Activated naive CD4-positive, alpha-beta T cell (primary cell): ENCODE measurements at regions not wholly inside any gene's neighbourhood (a gene's known extent, or its start where the extent isn't known, plus 50 kb on each side); places are given as distances from the start of the nearest gene placed in this dataset.
"Not testable (repeated sequence)": the region's sequence is repeated elsewhere in the genome, so short reads cannot be mapped to it uniquely, and the experiment has no call there.

ENCODE experiments used
- DNase-seq, 4 experiments: peaks; one replicate each; lab custom pipeline; 2025; lab: John Stamatoyannopoulos, UW

DNA sequence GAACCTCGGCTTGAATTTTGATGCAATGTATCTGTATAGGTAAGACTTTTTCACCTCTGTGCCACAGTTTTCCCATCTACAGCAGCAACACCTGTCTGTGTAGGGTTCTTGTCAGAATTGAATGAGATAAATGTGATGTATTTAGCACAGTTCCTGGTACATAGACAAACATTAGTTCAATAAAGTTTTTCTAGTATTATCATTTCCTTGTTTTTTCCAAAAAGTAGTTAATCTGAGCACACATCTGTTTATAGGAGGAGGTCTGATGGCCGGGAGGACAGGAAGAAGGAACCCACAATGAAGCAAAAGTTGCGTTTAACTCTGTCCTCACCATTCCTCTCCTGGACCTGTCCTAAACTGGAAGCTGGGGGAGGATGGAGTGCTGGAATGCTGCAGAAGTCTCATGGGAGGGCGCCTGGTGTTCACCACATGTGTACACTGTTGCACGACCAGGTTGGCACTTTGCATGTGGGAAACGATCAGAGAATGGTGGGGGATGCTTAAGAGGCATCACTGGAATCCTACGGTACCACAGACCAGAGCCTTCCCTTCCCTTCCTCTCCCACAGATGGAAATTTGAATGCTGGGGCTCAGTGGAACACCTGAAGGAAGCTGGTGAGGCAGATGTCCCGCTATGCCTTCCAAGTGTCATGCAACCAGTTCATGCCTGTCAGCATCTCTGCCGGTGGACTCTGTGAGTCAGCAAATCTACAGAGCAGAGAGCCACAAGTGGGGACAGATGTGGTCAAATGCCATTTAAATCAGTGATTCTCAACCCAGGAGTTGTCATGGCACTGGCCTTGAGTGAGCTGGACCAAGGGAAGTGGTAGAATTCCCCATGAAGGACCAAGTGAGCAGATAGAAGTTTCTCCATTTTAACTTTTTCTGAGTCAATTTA, 315.6 kb downstream of the DLEU7 start:
- no peak for DNase-seq

DNA sequence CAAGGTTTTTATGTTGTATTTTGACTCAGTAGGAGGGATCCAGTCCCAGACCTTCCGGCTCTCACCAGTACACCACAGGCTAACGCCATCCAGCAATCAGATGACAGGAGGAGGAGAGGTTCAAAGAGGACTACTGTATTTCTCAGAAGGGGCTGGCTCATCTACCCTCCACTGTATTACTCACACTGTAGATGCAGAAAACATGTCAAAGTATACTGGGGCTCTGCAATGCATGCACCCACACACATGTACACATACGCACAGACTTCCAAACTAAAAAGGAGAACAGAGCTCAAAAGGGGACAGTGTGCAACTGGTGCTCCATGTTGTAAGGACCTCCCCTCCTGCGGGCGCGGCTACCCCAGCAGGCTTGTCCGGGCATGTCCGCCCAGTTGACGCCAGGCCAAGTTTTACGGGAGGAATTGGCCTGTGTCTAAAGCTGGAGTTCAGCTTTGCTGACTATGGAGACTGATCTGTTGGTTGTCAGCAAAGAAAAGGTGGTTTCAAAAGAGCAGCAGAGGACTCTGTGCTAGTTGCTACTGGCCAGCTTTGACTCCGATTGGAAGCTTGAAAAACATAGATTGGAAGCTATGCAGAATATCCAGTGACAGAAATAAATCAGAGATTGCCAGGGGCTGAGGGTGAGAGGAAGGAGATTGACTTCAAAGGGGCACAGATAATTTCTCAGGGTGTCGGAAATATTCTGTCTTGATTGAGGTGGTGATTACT, 314.2 kb downstream of the DLEU7 start:
- no peak for DNase-seq

DNA sequence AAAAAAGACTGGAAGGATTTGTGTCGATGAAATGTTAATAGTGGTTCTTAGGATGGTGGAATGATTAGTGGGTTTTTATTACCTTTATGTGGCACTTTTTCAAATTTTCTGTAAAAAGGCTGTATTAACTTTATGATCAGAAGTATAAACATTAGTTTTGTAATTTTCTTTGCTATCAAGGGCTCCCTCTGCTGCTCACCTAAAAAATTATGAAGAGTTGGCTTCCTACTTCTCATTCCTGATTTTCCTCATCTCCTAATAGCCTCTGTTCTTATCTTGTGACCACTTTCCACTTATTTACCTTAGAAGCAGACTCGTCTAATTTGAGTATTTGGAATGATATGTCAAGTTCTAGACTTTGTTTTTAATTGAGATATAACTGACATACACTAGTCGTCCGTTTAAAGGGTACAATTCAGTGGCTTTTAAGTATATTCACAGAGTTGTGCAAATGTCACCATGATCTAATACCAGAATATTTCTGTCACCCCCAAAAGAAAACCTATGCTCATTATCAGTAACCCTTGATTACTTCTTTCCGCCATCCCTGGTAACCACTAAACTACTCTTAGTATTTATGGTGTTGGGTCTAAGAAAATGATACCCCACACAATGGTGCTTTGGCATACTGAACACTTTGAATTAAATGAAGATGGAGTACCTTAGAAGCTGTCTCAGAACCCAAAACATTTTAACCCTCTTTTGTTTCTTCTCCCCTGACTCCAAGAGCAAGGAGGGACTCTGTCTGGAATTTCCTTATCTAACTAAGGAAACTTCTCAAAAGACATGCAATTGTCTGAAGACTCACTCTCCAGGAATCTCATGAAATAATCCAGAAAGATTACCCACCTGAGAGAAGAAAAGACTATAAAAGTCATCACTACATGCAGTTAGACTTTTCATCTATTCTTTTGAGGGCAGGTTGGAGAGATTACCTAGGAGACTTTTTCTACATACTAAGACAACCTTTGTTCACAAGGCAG, 311.3 kb downstream of the DLEU7 start:
- no peak for DNase-seq

DNA sequence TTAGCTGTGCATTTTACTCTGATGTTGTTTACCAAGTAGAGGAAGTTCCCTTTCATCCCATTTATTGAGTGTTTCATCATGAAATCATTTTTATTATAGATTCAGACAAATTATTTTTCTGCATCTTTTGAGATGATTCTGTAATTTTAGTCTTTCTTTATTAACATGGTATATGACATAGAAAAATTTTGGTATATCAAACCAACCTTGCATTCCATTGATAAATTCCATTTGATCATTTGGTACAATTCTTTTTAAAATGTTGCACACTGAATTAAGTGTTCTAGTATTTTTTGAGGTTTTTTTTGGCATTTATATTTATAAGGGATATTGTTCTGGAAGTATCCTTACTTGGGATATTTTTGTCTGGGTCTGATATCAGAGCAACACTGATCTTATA, 308.4 kb downstream of the DLEU7 start:
- DNase-seq, result no peak

DNA sequence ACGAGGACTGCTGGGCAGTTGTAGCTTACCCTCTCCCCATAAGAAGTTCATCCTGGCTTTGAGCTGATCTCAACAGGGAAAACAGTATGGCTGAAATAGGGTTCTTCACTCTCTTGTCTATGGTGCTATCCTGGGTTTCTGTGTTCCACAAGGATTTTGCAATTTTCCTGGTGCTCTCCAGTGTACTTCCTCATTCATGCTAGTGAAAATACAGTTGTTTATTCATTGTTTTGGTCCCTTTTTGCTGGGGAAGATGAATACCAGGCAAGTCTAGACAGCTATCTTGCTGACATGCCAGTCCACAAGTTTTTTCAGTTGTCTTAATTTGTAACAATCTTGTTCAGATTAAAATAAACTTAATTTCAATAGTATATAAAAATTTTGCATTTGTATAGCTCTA, 306.5 kb downstream of the DLEU7 start:
- no peak for DNase-seq

DNA sequence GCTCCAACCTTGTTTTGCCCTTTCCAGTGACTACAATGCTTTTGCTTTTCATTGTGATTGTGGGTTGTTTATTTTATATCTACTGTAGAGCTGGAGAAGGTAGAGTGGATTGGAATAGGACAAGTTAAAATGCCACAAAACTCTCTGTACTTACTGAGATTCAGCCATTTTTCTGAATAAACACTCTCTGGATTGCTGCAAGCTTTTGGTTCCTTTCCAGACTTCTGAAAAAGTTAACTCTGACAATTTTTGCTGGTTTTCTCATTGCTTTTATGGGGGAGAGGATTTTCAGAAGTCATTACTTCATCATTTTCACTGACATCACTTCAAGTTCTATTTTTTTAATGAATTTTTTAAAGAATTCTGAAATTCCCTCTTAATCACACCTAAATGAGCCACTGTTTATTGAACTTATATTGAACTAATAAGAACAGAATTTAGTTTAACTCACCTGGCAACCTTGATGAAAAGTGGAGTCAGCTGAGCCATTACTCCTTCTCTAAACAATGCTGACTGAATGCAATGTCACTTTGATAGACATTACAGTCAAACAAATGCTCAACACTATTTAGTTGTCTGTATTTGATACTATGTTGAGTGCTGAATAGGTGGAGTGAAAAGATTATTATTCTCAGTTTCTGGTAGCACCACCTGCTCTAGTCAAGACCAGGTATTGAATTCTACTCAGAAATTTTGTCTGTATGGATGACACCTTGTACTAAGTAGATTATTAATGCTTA, 303.5 kb downstream of the DLEU7 start:
- no peak for DNase-seq

DNA sequence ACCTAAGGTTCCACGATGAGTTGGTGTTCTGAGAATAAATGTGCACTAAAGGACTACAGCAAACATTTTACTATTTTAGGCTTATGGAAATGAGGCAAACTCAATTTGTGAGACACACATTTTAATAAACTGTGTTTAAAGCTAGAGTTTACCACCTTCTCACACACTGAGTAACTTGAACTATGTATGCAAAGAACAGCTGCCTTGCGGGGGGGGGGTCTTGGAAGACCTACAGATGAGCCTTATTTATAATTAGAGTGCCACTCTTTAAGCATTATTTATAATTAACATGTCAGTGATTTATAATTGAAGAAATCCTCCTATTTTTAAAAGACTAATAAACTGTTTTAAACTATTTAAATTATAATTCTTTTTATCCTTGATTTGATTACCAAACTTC, 300.4 kb downstream of the DLEU7 start:
- DNase-seq, result no peak

DNA sequence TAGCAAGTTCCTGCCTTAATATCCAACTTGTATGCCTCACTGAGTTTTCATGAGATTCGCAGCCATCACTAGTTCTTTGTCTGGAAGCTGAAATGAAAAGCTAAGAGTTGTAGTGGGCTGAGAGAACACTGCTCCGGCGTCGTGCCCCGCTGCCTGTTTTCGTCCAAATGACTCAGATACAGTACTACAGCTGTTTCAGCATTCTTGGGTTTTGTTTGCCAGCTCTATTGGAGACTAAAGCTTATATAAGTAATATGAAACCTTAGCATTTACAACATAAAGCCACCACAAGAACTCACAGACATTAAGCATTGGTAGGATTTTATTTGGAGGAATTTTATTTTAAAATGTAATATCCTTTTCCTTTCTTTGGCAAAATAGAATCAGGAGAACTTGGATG, 299.7 kb downstream of the DLEU7 start:
- DNase-seq, result no peak

DNA sequence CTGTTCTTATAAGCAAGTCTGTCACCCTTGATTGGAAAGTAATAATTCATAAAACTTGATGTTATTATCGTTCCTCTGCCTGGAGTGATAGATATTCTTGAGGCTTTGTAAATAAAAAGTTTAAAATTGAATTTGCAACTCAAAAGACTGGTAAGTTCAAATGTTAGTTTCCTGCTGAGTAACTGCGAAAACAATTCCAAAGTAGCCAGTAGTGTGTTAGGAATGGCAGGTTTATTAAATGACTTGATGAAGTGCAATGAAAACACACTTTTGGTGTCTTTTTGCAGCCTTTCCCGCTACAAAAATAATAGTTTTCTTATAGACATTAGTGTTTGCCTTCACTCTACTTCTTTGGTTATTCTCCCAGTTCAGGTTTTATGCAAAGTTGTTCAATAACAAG, 299.3 kb downstream of the DLEU7 start:
- no peak for DNase-seq

DNA sequence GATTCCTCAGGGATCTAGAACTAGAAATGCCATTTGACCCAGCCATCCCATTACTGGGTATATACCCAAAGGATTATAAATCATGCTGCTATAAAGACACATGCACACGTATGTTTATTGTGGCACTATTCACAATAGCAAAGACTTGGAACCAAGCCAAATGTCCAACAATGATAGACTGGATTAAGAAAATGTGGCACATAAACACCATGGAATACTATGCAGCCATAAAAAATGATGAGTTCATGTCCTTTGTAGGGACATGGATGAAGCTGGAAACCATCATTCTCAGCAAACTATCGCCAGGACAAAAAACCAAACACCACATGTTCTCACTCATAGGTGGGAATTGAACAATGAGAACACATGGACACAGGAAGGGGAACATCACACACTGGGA, 296.3 kb downstream of the DLEU7 start:
- not testable (repeated sequence) for DNase-seq

DNA sequence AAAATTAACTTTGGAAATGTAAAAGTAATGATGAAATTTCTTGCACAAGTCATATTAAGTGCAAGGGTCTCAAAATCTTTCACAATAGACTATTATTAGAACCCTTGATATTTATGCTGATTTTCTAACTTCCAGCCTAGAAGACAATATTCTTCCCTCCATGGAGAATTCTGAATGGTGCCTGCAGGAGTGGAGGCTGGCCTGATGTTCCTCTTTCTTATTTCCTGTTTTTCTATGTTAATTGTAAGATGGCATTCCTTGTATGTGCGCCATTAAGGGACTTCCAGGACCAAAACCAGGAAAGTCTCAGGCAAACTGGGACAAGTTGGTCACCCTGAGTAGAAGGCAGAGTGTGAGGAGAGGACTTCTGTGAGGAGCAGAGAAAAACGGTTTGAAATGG, 294.9 kb downstream of the DLEU7 start:
- DNase-seq, result no peak

DNA sequence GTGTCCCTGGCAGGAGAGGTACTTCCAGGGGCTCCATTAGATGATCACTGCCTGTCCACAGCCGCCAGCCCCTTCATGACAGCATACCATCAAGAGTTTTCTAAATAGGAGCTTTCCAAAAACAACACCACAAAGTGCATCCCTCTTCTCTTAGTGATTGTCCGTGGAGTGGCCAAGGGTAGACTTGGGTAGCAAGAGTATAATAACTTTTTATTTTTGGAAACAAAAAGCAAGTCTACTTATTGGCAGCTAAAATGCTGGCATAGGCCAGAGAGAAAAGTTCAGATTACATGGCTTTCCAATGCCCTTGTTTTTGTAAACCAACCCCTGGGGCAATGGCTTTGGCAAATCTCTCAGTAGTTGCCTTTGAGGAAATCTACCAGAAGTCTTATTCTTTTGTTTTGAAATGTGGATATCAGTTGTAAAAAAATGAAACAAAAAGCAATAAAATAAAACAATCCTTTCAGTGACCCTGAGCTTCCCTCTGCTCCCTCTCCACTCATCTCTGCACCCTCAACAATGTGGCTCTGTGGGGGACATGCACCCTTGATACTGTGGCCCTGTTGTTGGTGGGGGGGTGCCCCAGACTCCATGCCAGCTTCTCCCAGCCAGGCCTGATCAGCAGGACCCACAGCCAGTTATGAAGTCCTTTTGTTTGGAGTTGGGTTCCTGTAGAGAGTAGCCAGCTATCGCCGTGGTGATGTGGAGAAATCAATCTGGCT, 294.1 kb downstream of the DLEU7 start:
- no peak for DNase-seq

DNA sequence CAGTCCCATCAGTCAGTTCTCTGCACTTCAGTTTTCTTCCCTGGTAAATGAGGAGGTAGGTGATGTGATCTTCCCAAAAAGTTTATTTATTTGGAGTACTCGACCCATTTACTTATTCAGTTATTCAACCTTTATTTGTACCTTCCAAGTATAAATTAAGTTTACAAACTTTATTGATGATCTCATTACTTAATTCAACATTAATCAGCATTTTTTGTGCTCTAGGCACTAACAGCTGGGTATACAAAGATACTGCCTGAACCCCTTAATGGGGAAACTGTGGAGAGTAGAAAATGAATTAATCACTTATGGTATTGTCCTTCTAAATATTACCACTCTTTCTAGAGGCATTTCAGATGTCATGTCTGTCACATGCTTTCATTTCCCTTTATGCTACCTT, 293.3 kb downstream of the DLEU7 start:
- DNase-seq, result no peak

DNA sequence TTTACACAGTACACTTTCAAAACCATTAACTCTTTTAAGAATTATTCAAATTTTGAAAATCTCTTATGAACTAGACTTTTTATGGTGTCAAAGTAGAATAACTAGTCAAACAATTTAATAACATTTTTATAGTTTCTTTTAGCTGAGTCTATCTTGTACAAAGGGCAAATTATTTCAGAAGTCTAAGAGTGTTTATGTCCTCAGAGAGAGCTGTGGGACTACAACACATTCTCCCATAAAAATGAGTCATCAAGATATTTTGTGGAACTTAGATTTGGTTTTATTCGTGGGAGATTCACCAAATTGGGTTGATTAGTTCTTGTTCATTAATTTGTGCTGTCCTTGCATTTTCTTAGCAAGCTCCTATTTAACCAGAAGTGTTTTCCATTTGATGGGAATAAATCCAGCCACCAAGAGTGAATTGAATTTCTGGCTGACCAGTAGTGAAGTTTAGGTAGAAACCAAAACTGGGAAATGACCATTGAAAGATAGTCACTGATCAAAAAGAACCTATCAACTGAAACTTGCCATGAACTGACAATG, 291.0 kb downstream of the DLEU7 start:
- DNase-seq, result no peak

DNA sequence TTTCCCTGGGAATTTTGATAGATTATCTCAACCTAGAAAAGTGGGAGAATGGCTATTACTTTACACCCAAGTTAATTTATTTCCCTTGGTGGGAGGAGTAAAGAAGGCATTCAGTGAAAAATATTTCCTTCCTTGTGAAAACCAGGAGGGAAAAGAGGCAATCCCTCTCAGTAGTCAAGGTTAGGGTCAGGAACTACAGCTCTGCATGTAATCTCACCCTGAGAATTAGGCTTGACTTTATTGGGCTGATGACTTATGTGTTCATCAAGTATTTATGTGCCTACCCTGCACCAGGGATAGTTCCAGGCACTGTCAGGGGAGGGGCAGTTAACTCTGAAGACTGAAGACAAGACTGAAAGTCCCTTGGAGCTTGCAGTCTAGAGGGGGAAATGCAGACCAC, 281.8 kb downstream of the DLEU7 start:
- DNase-seq, result no peak

DNA sequence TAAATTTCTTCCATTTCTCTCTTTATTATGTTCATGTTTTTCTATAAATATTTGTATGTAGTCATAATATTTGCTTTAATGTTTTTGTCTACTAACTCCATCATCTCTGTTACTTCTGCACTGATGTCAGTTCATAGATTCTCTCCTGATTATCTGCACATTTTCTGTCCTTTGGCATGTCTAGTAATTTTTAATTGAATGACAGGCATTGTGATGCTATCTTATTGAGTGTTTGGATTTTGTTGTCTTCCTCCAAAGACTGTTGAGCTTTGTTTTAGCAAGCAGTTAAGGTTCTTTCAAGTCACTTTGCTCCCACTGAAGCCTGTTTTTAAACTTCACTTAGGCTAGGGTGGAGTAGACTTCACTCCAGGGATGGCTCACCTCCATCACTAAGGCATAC, 276.8 kb downstream of the DLEU7 start:
- DNase-seq, result no peak

DNA sequence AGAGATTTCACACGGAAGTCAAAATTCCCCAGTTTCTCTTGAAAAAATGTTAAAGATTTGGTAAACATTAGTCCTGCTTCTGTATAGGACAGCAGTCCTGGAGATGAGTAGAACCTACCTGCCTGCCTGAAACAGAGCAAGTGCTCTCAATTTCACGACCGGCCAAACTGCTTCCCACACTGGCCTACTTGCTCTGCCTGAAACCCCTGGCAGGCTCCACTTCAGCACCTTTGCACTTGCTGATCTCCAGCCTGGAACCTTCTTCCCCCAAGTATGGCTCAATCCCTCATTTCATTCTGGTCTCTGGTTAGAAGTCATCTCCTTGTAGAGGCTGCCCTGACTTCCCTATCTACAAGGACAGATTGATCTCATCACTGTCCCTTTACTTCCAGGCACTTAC, 271.4 kb downstream of the DLEU7 start:
- no peak for DNase-seq

DNA sequence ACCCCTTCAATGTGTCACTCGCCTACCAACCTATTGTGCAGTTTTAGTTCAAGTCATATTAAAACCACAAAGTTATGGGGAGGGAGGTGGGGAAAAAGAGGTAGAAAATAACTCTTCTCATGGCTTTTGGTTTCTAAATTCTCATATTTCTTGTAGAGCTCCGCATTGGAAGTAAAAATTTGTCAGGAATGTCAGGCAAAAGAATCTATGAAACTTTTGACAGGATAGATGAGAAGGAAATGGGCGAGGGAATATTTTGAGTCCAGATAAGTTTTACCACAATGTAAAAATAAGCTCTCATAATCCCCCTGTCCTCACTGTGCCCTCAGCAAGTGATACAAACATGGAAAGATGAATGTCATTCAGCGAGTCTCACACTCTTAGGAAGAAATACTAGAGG, 270.4 kb downstream of the DLEU7 start:
- no peak for DNase-seq

DNA sequence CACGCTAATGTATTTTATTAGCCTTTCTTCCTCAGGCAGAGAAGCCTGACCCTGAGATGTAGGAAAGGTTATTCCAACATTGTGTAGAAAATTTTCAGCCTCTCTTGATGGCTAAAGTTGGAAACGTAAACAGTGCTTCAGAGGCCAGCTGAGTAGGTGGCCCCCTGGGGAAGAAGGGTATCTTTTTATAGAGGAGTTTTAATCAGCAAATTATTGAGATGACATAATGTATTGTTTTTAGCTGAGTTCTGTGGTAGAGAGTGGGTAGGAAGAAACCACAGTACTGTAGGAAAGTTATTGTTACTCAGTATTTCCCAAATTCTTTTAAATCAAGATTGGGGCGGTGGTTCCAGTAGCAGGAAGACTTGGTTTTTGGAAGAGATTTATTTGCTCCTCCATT, 268.8 kb downstream of the DLEU7 start:
- DNase-seq, result no peak

DNA sequence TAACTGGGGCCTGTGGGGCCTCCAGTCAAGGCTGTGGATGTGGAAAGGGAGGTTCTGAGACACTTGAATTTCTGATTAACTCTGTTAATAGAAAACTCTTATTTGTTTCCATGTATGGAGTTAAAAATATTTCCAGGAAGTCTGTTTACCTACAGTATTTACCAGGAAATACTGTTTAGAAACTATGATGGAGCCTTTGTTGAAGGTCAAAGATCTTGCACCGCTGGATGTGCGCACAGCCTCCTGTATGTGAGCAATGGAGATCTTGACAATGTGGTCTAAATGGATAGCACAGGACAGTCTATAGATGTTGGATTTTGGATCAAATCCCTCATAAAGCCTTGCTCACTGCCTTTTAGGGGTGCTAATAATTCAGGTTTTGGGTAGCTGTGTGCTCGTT, 268.4 kb downstream of the DLEU7 start:
- no peak for DNase-seq

DNA sequence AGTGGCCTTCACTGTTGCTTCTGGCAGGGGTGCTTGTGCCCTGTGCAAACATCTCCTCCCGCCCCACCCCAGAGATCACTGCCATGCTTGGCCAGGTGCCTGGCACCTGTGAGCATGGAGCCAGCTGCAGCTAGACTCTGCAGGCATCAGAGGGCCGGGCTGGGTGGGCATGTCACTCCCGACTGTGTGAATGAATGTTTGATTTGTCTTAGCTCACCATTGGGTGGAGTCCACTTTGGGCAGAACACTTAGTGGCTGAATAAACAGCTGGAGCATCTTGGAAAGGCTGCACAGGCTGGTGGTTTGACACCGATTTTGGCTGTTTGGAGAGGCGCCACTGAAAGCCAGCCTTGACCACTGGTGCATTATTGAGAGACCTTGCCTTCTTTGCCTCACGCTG, 267.3 kb downstream of the DLEU7 start:
- DNase-seq, result no peak
